K562 (cell line): ENCODE measurements at regions not wholly inside any gene's neighbourhood (a gene's known extent, or its start where the extent isn't known, plus 50 kb on each side); places are given as distances from the start of the nearest gene placed in this dataset.
"Not testable (repeated sequence)": the region's sequence is repeated elsewhere in the genome, so short reads cannot be mapped to it uniquely, and the experiment has no call there.

ENCODE experiments used
- ATAC-seq: fragments of 200-7000 bp; cut with Tn5 transposase; 3 replicates; pipeline ENCODE4 v1.9.1; 2020; ENCODE audit warnings: moderate library complexity
- BruUV-seq: library from RNA; stranded (reverse); fragments of 400-500 nt; replicated peaks from 2 replicates; lab custom pipeline; 2021; lab: Mats Ljungman, UMichigan
- CTCF ChIA-PET: fragments of 300-600 bp; formaldehyde crosslinking; extraction: SDS; loops from one replicate; lab custom pipeline; 2021; ENCODE audit warnings: low intra/inter-chr PET ratio; lab: Yijun Ruan, JAX
- POLR2A ChIA-PET: fragments of 300-600, 350-650 bp; sonication (Branson Sonifier 250); formaldehyde crosslinking; extraction: SDS; loops from one replicate; lab custom pipeline; 2021; ENCODE audit warnings: antibody characterized with exemption, inconsistent platforms; lab: Yijun Ruan, JAX
- DNase-seq, 4 experiments: peaks; one replicate each; pipeline versions ENCODE4 v3.0.0 to v3.0.0-alpha.2; 2011 to 2018; ENCODE audit warnings: low spot score in 3 of 4, mixed read lengths in 3 of 4; ENCODE audit errors: extremely low read depth in 1 of 4
- FAIRE-seq: peaks from 2 replicates; lab custom pipeline; 2011; peaks lifted over from hg19 to GRCh38; lab: Jason Lieb, UNC
- H2AFZ ChIP-seq: 2 replicates; pipeline ENCODE4 v1.6.0; 2011; ENCODE audit warnings: low read depth, low read length, control low read depth, inconsistent platforms
- H3K27ac ChIP-seq: fragments of 200-600 bp; 3 replicates; pipeline ENCODE4 v1.8.0; 2011; ENCODE audit warnings: low read depth, mild to moderate bottlenecking, control low read depth, inconsistent platforms, low read length, moderate library complexity, mixed read lengths; ENCODE audit errors: extremely low read depth
- H3K27me3 ChIP-seq, 2 experiments: fragments of 300-600 bp in 1 of 2; 2 replicates in 1 of 2; 3 replicates in 1 of 2; pipeline versions ENCODE4 v1.6.0 to v1.8.0; 2011; ENCODE audit warnings: inconsistent platforms in 2 of 2, low read length in 2 of 2, mild to moderate bottlenecking in 1 of 2, mixed read lengths in 1 of 2, moderate library complexity in 1 of 2; ENCODE audit not compliant: control insufficient read depth in 2 of 2, insufficient read depth in 2 of 2
- H3K36me3 ChIP-seq: fragments of 300-600 bp; 3 replicates; pipeline ENCODE4 v1.8.0; 2011; ENCODE audit warnings: mild to moderate bottlenecking, low read length, inconsistent platforms; ENCODE audit not compliant: control insufficient read depth, insufficient read depth
- H3K4me1 ChIP-seq, 2 experiments: fragments of 200-600 bp in 1 of 2; replicated peaks in 1 of 2; 2 replicates in 1 of 2; 3 replicates in 1 of 2; pipeline versions ENCODE4 v1.5.1 to v1.8.0; 2011; ENCODE audit warnings: inconsistent platforms in 2 of 2, low read length in 2 of 2, mild to moderate bottlenecking in 1 of 2, mixed read lengths in 1 of 2, moderate library complexity in 1 of 2; ENCODE audit not compliant: control insufficient read depth in 2 of 2, insufficient read depth in 2 of 2
- H3K4me2 ChIP-seq: 2 replicates; pipeline ENCODE4 v1.6.1; 2011; ENCODE audit warnings: low read length, control low read depth, inconsistent platforms, mixed read lengths; ENCODE audit not compliant: insufficient read depth
- H3K4me3 ChIP-seq: fragments of 200-600 bp; sonication (generic), shearing (Covaris generic); 2 replicates; pipeline ENCODE4 v1.5.1; 2016; ENCODE audit warnings: control low read depth, inconsistent platforms
- H3K79me2 ChIP-seq: fragments of 200-600 bp; 3 replicates; pipeline ENCODE4 v1.8.0; 2011; ENCODE audit warnings: low read length, inconsistent platforms; ENCODE audit not compliant: control insufficient read depth, insufficient read depth
- H3K9ac ChIP-seq, 2 experiments: 2 replicates each; pipeline versions ENCODE4 v1.6.0 to v1.6.1; 2011; ENCODE audit warnings: low read depth in 2 of 2, low read length in 2 of 2, control low read depth in 1 of 2, inconsistent platforms in 1 of 2, mild to moderate bottlenecking in 1 of 2, mixed read lengths in 1 of 2; ENCODE audit not compliant: insufficient read depth in 1 of 2
- H3K9me1 ChIP-seq: one replicate; pipeline ENCODE4 v1.6.0; 2011; ENCODE audit warnings: inconsistent platforms, mild to moderate bottlenecking, low read length, moderate library complexity; ENCODE audit not compliant: control insufficient read depth, insufficient read depth
- H3K9me3 ChIP-seq: replicated peaks from 2 replicates; pipeline ENCODE4 v1.5.1; 2011; ENCODE audit warnings: low read depth, low read length, inconsistent platforms; ENCODE audit not compliant: control insufficient read depth, insufficient read depth
- H4K20me1 ChIP-seq: replicated peaks from 2 replicates; pipeline ENCODE4 v1.6.1; 2011; ENCODE audit warnings: low read length, inconsistent platforms, mixed read lengths; ENCODE audit not compliant: control insufficient read depth, insufficient read depth
- RBM22 ChIP-seq: fragments of 200-400 bp; formaldehyde crosslinking; IDR thresholded peaks from 2 replicates; pipeline ENCODE4 v1.6.1; 2018; ENCODE audit warnings: low read length, low read depth; ENCODE audit not compliant: poor library complexity, severe bottlenecking
- RNF2 ChIP-seq: sonication (generic); IDR thresholded peaks from 2 replicates; pipeline ENCODE4 v1.6.1; 2016
- ZNF224 ChIP-seq: sonication (generic); formaldehyde crosslinking; IDR thresholded peaks from 2 replicates; pipeline ENCODE4 v1.8.0; 2022; ENCODE audit warnings: mild to moderate bottlenecking, missing genetic modification reagents
- WGBS: fragments of 100-300 bp; shearing (Covaris generic); methylation state at CpG from one replicate; pipeline ENCODE4 v1.1.6; 2016; ENCODE audit warnings: low coverage, mixed read lengths; ENCODE audit not compliant: insufficient coverage; ENCODE audit errors: missing lambda C conversion rate; 5-methylcytosine and 5-hydroxymethylcytosine counted together
- in situ Hi-C: fragments of 300-500 bp; cut with MboI; formaldehyde crosslinking; loops from 4 replicates; pipeline ENCODE4 v1.15.0; 2018; ENCODE audit warnings: inconsistent platforms, mixed read lengths
- intact Hi-C: fragments of 100-400 bp; cut with micrococcal nuclease; formaldehyde crosslinking; loops from 2 replicates; pipeline ENCODE4 v1.14.2; 2022

DNA sequence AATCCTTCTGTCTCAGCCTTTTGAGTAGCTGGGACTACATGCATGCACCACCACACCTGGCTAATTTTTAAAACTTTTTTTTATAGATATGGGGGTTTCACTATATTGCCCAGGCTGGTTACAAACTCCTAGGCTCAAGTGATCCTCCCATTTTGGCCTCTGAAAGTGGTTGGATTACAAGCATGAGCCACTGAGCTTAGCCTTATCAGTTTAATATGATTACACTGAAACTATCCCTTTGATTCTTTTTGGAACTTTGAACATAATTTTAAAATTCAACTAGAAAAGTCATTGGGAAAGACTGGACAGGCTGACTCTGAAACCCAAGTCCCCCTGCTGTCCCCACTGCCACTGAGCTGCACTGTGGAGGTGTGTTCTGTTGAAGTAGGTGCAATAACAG, 114.8 kb downstream of the ARL4C start:
- no peak for ATAC-seq
- FAIRE-seq = no peak
- no peak overlapping the region for H3K4me3 ChIP-seq
- no peak overlapping the region for H3K9ac ChIP-seq
- H3K27me3 ChIP-seq = no peaks in the 10 kb centered on the region
- H3K4me1 ChIP-seq = no peaks in the 10 kb centered on the region
- intact Hi-C loops = no loop called here
- H4K20me1 ChIP-seq = no peaks in the 10 kb centered on the region
- no peaks in the 10 kb centered on the region for H3K9me3 ChIP-seq
- DNase-seq = no peak
- CTCF ChIA-PET = no interaction called here
- no peaks in the 10 kb centered on the region for H3K79me2 ChIP-seq
- no TSS peak for BruUV-seq
- no peaks in the 10 kb centered on the region for H3K36me3 ChIP-seq
- in situ Hi-C loops = no loop called here
- H3K27ac ChIP-seq = no peak overlapping the region
- H2AFZ ChIP-seq = no peak overlapping the region
- H3K4me2 ChIP-seq = no peak overlapping the region
- no peaks in the 10 kb centered on the region for H3K9me1 ChIP-seq
- TF ChIP-seq RBM22 (no peak), ZNF224 (CRISPR knock-in tag) (no peak), RNF2 (no peak)
- POLR2A ChIA-PET = interaction anchor here (1.1 kb wide), 1 partner anchor 8 kb away, joined by 3 read pairs; no protein-coding TSS in a partner anchor

DNA sequence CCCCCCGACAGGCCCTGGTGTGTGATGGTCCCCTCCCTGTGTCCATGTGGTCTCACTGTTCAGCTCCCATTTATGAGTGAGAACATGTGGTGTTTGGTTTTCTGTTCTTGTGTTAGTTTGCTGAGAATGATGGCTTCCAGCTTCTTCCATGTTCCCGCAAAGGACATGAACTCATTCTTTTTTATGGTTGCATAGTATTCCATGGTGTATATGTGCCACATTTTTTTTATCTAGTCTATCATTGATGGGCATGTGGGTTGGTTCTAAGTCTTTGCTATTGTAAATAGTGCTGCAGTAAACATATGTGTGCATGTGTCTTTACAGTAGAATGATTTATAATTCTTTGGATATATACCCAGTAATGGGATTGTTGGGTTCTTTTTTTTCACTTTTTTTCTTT, 117.9 kb downstream of the ARL4C start:
- H3K36me3 ChIP-seq, FAIRE-seq, ATAC-seq, in situ Hi-C loops, H3K27ac ChIP-seq, H2AFZ ChIP-seq, BruUV-seq, H3K27me3 ChIP-seq, H3K9me1 ChIP-seq, H4K20me1 ChIP-seq, H3K9me3 ChIP-seq, H3K79me2 ChIP-seq, H3K4me2 ChIP-seq, DNase-seq, intact Hi-C loops, H3K4me1 ChIP-seq, POLR2A ChIA-PET, H3K9ac ChIP-seq, H3K4me3 ChIP-seq, CTCF ChIA-PET: not testable (repeated sequence)
- no CpG with 5 or more reads among the region's 2 CpGs for WGBS
